ENCODE measurements at regions not wholly inside any gene's neighbourhood (a gene's known extent, or its start where the extent isn't known, plus 50 kb on each side); places are given as distances from the start of the nearest gene placed in this dataset.
"Not testable (repeated sequence)": the region's sequence is repeated elsewhere in the genome, so short reads cannot be mapped to it uniquely, and the experiment has no call there.

- DNase-seq (ENCODE audit: low read depth) = peak; percentile 48
Observed at GRCh38 chr17:73841431-73842060, 197.3 kb upstream of the SDK2 start.

- no peak for DNase-seq (ENCODE audit: low read depth)
Observed at GRCh38 chr17:73847952-73848351, 203.7 kb upstream of the SDK2 start.

DNA sequence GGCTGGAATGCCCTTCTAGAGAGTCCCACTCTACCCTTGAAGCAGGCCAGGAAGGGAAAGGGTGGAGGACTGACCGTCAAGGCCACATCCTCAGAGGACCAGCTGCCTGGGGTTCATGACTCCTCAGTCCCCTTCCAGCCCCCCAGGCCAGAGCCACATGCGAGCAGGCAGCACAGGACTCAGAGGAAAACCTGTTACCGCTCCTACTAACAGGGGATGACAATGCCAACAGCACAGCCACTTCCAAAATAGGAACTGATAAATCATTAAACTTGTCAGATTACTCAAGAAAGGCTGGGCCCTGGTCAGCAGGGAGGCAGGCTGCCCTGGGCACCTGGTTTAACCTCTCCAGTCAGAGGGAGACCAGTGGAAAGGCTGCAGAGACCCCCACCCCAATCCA lies 206.2 kb upstream of the SDK2 start:
- no peak for DNase-seq (ENCODE audit: low read depth)

- DNase-seq (ENCODE audit: low read depth) = no peak
Observed at GRCh38 chr17:73851091-73851490, 206.8 kb upstream of the SDK2 start.

- DNase-seq (ENCODE audit: low read depth) = no peak
Observed at GRCh38 chr17:73851921-73852320, 207.7 kb upstream of the SDK2 start.

- peak; percentile 32 for DNase-seq (ENCODE audit: low read depth)
Observed at GRCh38 chr17:73855720-73856333, 211.6 kb upstream of the SDK2 start.

DNA sequence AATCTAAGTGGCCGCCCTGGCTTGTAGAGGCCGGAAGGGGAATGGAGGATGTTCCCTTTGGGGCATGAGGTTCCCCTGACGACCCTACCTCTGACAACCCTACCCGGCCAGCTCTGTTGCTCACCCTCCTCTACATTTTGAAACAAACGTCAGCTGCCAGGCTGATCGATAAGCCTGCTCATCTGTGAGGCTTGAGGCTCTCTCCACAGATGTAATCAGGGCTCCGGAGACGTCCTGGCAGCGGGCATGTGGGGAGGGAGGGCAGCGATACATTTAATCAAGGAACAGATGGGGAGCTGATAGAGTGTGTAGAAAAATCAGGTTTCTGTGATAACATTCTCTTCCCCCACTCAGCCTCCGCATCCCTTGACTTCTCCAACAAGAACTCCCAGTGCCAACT lies 212.3 kb upstream of the SDK2 start:
- no peak for DNase-seq (ENCODE audit: low read depth)

DNA sequence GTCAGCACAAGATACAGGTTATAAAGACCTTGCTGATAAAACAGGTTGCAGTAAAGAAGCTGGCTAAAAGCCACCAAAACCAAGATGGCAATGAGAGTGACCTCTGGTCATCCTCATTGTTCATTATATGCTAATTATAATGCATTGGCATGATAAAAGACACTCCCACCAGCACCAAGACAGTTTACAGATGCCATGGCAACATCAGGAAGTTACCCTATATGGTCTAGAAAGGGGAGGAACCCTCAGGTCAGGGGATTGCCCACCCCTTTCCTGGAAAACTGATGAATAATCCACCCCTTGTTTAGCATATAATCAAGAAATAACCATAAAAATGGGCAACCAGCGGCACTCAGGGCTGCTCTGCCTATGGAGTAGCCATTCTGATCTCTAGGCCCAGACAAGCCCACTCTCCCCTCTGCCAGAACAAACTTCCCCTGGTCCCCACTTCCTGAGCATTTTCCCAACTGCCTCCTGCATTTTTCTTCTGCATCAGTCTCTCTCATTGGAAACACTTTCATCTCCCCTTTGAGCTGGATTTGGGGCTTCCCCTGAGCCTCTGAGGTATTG lies 215.3 kb upstream of the SDK2 start:
- not testable (repeated sequence) for DNase-seq (ENCODE audit: low read depth)

DNA sequence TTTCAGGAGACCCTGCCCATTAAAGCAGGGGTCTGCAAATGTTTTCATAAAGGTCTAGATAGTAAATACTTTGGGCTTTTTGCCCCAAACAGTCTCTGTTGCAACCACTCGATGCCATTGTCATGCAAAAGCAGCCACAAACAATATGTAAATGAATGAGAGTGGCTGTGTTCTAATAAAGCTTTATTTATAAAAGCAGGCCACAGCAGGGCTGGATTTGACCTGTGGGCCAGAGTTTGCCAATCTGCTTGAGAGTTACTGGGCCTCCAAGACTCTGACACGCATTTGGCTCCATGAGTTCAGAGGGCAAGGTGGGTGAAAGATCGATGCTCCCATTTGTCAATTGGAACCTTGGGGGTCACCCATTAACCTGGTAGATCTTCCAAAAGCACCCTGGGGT lies 217.3 kb upstream of the SDK2 start:
- no peak for DNase-seq (ENCODE audit: low read depth)

DNA sequence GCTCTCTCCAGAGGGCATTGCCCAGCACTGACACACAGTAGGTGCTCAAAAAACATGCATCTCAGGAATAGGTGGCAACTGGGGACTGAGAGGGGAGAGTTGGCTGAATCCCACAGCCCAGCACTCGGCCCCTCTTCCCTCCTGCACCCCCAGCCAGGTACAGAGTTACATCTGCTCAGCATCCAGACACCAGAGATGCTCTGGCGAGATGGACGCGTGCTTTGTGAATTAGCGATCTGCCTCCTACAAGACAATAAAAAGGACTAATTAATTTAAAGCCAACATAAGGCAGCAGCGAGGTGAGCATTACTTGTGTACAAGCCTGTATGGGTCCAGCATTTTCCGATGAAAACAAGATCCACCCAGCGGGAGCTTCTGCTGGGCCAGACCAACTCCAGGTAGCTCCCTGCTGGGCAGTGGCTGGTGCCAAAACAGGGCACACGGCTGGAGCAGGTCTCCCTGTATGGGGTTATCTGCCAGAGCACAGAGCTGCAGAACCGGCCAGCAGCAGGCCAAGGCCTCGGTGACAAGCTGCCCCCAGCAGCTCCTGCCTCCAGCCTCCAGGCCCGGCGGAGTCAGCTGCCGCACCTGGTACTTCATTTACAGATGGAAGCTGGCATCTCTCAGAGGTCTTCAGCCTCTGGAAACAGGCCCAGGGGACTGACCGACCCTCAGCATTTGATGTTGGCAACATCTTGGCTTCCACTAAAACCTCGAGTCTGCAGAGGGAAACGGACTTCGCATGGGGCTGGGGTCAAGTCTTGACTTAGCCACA lies 219.7 kb upstream of the SDK2 start:
- DNase-seq (ENCODE audit: low read depth) = no peak

DNA sequence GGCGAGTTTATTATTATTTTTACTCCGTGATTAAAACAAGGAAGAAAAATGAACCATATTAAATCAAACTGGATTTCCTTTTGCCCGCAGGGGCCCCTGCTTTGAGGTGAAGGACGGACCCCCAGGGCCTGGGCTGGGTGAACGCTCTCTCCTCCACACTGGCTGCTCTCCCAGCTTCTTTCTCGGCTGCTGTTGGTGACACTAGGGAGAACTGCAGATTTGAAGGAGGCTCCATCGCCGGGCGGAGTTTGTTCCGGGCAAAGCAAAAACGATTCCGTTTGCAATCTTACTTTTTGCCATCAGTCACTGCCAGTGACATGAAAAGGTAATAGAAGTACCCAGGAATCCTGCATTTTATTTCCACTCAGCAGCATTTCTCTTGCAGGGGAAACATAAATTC lies 221.6 kb upstream of the SDK2 start:
- no peak for DNase-seq (ENCODE audit: low read depth)

DNA sequence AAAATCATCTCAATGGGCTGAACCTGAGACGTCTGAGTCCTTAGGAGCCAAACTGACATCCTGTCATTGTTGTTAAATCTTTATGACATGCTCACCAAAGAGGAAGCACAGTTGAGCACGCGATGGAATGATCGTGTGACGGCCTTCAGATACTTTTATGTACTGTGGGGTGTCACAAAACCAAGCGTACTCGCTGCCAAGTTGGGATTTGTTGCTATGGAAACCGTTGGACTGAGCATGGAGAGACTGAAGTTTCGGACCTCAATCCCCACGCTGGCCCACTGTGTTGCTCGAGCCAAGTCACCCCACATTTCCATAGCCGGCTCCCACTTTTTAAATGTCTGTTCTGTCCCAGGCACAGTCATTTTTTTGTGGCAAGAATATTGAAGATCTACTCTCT lies 222.8 kb upstream of the SDK2 start:
- no peak for DNase-seq (ENCODE audit: low read depth)

DNA sequence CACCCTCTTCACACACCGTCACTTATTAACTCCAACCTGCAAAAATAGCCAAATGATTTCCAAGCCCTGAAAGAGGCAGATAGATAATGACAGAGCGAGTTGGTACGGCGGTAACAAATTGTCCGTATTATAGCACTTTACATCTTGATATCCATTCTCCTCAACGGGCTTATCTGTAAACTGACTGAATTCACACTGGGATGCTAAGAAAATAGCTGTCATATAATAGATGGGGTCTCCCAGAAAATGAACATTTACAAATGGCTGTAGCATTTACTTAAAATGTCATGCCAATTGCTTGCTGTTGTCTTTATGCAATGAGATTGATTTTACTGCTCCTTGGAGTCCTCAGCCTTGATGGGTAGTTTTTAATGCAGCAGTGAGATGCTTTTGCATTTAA lies 225.8 kb upstream of the SDK2 start:
- no peak for DNase-seq (ENCODE audit: low read depth)

DNA sequence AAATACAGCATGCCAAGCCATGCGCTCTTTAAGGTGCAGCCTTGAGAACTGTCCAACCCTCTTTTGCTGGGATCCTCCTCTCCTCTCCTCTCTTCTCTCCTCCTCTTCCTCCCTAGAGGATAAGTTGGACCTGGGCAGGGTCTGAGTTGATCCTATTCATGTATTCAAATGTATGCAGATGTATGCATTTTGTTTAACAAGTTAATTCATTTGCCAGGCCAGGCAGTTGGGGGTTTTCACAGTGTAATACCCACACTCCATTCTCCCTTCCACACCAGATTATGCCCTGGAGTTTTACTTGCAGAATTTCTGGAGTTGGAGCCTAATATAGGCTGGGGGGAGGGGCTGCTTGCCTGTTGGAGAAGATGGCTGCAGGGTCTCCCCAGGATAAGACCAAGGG lies 226.2 kb upstream of the SDK2 start:
- no peak for DNase-seq (ENCODE audit: low read depth)

DNA sequence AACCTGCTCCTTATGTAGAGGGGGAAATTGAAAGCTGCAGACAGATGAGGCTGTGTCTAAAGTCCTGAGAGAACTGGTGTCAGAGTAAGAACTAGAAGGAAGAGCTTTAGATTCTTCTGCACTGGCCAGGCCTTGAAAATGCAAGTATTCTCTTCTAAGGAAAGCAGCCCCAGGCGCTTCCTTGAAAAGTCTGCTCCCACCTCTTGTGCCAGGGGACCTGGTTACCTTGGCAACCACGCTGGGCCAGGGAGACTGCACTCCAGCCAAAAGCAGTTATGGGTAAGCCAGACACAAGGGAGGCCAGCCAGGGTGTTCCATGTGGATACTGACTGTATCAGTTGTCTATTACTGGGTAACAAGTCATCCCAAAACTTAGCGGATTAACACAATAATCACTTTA lies 228.6 kb upstream of the SDK2 start:
- no peak for DNase-seq (ENCODE audit: low read depth)

- no peak for DNase-seq (ENCODE audit: low read depth)
Observed at GRCh38 chr17:73874008-73874720, 229.9 kb upstream of the SDK2 start.

GRCh38 chr17:73875346-73875745 lies 231.1 kb upstream of the SDK2 start:
- no peak for DNase-seq (ENCODE audit: low read depth)

DNA sequence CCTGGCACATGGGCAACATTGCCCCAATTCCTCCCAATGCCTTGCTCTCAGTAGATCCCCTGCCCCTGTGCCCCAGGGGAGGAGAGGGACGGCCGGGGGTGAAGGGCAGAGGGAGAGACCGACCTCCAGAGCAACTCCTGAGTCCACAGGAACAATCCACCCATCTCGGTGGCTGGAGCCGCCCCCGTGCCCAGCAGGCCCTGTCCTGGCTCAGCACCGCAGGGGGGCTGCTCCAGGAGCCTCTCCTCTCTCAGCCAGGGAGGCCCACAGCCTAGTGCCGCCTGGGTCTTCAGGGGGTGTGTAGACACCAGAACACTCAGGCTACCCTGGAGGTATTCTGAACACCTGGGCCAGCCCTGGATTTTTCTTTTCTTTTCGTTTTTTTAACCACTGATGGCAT lies 233.7 kb upstream of the SDK2 start:
- no peak for DNase-seq (ENCODE audit: low read depth)

GRCh38 chr17:73878923-73879322 lies 234.7 kb upstream of the SDK2 start:
- DNase-seq (ENCODE audit: low read depth) = no peak

GRCh38 chr17:73879987-73880386 lies 235.7 kb upstream of the SDK2 start:
- no peak for DNase-seq (ENCODE audit: low read depth)

DNA sequence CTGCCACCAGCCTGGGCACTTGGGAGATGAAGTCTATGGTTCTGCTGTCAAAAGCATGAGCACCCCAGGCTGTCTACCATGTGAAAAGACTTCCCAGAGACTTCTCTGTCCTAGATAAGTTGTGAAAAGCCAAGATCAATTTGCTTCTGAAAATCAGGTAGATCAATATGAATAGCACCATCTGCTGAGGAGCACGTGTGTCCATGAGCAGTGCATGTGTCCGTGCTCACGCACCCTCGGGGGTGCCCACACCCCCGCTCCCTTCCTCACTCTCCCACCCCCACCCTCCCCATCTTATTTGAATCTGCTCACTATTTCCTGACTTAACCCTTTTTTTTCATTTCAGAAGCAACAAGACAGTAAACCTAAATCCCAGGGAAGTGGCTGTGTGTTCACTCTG lies 238.3 kb upstream of the SDK2 start:
- DNase-seq (ENCODE audit: low read depth) = no peak

- no peak for DNase-seq (ENCODE audit: low read depth)
Observed at GRCh38 chr17:73883175-73883574, 238.9 kb upstream of the SDK2 start.
